Esophagus muscularis mucosa (tissue), 4 donors: ENCODE measurements at regions not wholly inside any gene's neighbourhood (a gene's known extent, or its start where the extent isn't known, plus 50 kb on each side); places are given as distances from the start of the nearest gene placed in this dataset.

Source experiments
- CTCF ChIP-seq, 3 experiments: fragments of 200-600 bp in 2 of 3; fragments of 450-650 bp in 1 of 3; sonication (generic) in 2 of 3; IDR thresholded peaks; one replicate each; pipeline ENCODE4 v1.5.1; 2017 to 2019; ENCODE audit warnings: antibody characterized with exemption in 3 of 3, mild to moderate bottlenecking in 2 of 3, moderate library complexity in 1 of 3
- EP300 ChIP-seq: sonication (generic); formaldehyde crosslinking; IDR thresholded peaks from one replicate; pipeline ENCODE4 v1.6.1; 2017; ENCODE audit warnings: antibody characterized with exemption
- POLR2A ChIP-seq: fragments of 450-650 bp; IDR thresholded peaks from one replicate; pipeline ENCODE4 v1.6.1; 2017; ENCODE audit warnings: antibody characterized with exemption, moderate library complexity, mild to moderate bottlenecking, low read depth

- TF ChIP-seq POLR2A (no peak), CTCF (IDR thresholded peaks at IDR 0.05) (no peak), EP300 (no peak)
These were observed 108.5 kb upstream of the BMP5 start for GRCh38 chr6:55983861-55984260.
